ENCODE measurements at regions not wholly inside any gene's neighbourhood (a gene's known extent, or its start where the extent isn't known, plus 50 kb on each side); places are given as distances from the start of the nearest gene placed in this dataset.

DNA sequence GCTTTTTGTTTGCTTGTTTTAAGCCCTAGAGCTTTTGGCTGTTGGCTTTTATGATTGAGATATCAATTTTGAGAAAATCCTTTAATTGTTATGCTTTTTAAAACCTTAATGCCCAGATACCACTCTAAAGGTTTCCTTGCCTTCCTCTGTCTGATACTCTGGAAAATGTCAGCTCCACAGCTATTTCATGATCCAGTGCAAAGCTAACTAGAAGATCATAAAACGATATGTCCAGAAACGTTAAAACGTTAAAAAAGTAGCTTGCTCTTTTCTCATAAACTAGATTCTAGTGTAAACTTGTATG is 189.5 kb upstream of the TENT5A start:
- TF ChIP-seq, protein P1, sequence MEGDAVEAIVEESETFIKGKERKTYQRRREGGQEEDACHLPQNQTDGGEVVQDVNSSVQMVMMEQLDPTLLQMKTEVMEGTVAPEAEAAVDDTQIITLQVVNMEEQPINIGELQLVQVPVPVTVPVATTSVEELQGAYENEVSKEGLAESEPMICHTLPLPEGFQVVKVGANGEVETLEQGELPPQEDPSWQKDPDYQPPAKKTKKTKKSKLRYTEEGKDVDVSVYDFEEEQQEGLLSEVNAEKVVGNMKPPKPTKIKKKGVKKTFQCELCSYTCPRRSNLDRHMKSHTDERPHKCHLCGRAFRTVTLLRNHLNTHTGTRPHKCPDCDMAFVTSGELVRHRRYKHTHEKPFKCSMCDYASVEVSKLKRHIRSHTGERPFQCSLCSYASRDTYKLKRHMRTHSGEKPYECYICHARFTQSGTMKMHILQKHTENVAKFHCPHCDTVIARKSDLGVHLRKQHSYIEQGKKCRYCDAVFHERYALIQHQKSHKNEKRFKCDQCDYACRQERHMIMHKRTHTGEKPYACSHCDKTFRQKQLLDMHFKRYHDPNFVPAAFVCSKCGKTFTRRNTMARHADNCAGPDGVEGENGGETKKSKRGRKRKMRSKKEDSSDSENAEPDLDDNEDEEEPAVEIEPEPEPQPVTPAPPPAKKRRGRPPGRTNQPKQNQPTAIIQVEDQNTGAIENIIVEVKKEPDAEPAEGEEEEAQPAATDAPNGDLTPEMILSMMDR (IDR thresholded peaks at IDR 0.05; ENCODE audit: extremely low read depth in 1 of 2, insufficient read depth in 1 of 2, low read depth in 1 of 2, low read length in 2 of 2): no peak
- TF ChIP-seq POLR2A (IDR thresholded peaks at IDR 0.05; ENCODE audit: low read depth, low read length) (no peak), EZH2 (IDR thresholded peaks at IDR 0.05; ENCODE audit: borderline replicate concordance, low read depth, low read length, severe bottlenecking) (no peak), POLR2AphosphoS5 (IDR thresholded peaks at IDR 0.05; ENCODE audit: insufficient read depth, low read depth, low read length) (no peak), JUN (IDR thresholded peaks at IDR 0.05; ENCODE audit: borderline replicate concordance, insufficient read depth, insufficient read length, low read depth) (no peak), GATA2 (IDR thresholded peaks at IDR 0.05; ENCODE audit: insufficient read depth, insufficient read length, low read depth, low read length) (no peak), MYC (IDR thresholded peaks at IDR 0.05; ENCODE audit: low read depth, low read length) (no peak)
- TF ChIP-seq, protein P2, sequence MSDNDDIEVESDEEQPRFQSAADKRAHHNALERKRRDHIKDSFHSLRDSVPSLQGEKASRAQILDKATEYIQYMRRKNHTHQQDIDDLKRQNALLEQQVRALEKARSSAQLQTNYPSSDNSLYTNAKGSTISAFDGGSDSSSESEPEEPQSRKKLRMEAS (IDR thresholded peaks at IDR 0.05; ENCODE audit: insufficient read depth, insufficient read length): no peak

All from endothelial cell of umbilical vein (primary cell).